Activated naive CD8-positive, alpha-beta T cell treated with anti-CD3 and anti-CD28 coated beads, Interleukin-2, amount 50 U/mL, for 16 hours (primary cell): ENCODE measurements at regions not wholly inside any gene's neighbourhood (a gene's known extent, or its start where the extent isn't known, plus 50 kb on each side); places are given as distances from the start of the nearest gene placed in this dataset.
"Not testable (repeated sequence)": the region's sequence is repeated elsewhere in the genome, so short reads cannot be mapped to it uniquely, and the experiment has no call there.

ENCODE experiments used
- DNase-seq: peaks from one replicate; pipeline ENCODE4 v3.0.0-alpha.2; 2020; ENCODE audit warnings: low read depth, low spot score

DNA sequence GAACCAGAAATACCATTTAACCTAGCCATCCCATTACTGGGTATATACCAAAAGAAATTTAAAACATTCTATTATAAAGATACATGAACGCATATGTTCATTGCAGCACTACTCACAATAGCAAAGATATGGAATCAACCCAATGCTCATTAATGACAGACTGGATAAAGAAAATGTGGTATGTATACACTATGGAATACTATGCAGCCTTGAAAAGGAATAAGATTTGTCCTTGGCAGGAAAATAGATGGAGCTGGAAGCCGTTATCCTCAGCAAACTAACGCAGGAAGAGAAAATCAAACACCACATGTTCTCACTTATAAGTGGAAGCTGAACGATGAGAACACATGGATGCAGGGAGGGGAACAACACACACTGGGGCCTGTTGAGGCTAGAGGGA lies 146.1 kb upstream of the HMGA2 start:
- not testable (repeated sequence) for DNase-seq

DNA sequence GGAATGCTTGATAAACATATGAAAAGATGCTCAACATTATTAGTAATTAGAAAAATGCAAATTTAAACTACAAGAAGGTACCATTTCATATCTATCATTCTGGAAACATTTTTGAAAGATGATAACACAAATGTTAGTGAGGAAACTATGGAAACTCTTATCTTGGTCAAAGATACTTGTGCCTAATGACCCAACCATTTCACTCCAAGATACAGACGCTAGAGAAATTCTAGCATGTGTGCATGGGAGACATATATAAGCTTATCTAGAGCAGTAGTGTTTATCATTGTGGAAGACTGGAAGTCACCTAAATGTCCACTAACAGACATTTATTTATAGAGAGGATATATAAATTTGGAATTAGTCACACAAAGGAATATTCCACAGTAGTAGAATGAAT lies 143.1 kb upstream of the HMGA2 start:
- DNase-seq, result no peak

DNA sequence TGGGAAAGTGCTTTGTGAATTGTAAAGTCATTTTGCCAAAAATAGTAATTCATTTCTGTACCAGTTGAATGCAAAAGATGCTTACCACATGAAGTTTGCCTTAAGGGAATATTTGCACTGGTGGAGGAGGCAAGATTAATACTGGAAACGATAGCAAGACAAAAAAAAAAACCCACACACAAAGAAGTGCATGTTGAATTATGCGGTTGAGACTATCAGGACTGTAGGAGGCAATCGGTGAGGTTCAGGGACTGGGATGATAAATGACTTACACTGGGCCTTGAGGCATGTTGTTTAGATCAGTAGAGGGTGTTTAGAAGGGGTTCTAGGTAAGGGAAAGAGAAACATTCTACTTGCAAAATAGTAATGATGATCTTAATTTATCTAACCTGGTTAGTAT lies 142.2 kb upstream of the HMGA2 start:
- DNase-seq, result no peak

DNA sequence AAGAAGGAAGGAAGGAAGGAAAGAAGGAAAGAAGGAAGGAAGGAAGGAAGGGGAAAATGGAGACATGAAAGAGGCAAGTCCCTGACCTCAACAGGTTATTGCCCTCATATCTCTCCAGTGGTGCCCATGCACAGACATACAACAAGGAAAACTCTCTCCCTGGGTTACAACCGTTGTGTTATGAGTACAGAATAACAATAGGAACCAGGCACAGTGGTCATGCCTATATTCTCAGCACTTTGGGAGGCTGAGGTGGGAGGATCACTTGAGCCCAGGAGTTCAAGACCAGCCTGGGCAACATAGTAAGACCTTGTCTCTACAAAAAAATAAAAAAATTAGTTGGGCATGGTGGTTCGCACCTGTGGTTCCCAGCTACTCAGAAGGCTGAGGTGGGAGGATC lies 139.4 kb upstream of the HMGA2 start:
- DNase-seq, result no peak

DNA sequence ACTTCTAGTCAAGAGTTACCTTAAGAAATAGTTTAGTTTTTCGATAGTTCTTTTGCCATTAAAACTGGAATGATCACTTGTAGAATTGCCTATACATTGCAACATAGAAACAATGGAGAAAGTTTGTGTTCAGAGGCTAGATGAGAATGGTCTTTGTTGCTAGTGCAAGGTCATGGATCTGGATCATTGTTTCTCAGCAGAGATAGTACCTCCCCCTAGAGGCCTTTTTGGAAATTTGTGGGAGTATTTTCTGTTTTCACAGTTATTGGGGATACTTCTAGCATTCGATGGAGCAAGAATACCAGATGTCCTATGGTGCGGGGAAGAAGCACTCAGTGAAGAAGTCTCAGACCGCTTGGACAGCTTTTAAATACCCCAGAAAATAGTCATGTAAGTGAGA lies 138.8 kb upstream of the HMGA2 start:
- no peak for DNase-seq

DNA sequence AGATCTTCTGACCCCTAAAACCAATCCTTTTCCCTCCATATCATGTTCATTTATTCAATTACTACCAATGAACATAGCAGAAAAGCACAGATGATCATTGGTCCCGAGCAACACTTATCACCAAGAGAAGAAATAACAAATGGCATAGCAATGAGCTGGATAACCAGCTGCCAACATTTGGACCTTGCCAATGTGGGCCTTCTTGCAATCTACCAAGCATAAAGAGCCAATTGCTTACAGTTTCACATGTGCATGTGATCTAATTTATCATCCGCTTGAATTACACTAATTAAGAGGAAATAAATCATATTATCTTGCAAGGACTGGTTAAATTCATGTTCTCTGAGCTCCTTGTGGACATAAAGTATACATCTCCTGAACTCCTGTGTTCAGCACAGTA lies 134.8 kb upstream of the HMGA2 start:
- no peak for DNase-seq

DNA sequence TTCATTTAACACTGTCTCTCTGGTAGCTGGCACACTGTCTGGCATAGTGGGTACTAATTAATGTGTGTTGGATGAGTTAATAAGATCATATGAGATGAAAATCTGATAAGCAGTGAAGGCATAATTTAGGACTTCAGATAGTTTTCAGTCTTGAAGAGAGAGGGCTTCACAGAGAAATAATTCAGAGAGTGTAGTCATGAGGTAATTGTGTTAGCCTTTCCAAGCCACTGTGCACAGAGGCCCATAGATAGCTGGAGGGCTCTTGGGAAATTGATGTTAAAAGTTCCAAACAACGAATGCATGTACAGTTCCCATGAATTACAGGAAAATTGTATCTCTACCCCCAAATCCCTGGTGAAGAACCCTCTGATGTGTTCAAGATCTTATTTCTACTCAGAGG lies 133.8 kb upstream of the HMGA2 start:
- no peak for DNase-seq

DNA sequence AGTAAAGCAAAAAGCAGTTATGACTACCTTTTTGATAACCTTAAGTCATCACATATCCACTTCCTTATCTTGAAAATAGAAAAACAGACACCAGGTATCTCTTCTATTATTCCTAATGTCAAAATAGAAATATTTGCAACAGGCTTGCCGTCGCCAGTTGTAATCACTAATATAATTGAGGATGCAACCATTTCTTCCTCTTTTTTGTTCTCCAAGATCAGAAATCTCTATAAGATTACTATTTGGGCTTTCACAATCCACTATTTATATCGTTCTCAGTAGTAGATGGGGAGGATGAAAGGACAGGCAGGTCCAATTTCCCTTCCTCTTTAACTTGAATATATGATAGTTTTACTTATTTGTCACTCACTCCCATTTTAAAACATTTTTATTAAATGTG lies 130.2 kb upstream of the HMGA2 start:
- DNase-seq, result no peak

DNA sequence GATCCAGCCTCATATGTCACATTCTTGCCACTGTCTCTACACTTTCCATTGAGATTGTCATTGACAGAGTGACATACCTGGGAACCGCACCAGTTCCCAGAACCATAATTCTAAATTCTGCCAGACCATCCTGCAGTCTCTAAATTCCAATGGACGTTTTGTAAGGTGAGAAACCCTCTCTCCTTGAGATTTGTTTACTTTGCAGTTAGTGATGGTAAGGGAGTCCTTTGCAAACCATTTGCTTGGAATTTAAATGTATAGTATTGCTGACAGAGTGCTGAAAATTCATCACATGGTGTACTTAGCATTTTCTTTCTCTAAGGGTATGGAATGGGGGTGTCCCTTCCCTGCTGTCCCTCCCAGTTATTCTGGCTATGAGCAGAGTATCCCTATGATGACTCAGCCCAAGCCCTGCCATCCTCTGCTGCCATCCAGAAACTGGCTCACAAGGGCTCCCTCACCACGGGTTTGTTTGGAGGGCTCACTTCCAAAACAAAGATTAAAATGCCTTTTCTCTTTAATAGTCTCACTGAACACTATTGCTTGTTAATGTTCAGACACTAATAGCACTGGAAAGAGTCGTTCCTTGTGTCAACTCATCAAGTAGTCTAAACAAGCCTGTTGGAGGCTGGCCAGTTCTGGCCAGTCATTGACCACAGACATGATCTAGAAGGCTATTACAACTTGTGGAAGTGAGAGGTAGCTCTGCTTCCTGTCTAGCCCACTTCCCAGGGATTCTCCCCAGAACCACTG lies 129.0 kb upstream of the HMGA2 start:
- no peak for DNase-seq

DNA sequence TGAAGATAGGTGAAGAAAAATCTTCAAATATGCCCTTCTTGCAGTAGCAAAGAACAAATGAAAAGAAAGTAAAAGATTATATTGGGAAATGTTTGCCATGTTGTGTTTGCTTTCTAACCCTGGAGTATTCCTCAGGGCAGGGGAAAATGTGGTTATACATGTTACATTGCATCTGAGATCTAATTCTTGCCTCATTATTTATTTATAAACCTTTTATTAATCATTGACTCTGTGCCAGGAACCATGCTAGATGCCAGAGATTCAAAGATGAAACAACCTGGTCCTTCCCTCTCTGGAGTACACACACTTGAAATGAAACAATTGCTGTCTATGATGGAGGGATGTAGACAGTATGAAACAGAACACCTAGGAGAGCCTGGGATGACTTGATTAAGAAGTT lies 128.1 kb upstream of the HMGA2 start:
- DNase-seq, result no peak

DNA sequence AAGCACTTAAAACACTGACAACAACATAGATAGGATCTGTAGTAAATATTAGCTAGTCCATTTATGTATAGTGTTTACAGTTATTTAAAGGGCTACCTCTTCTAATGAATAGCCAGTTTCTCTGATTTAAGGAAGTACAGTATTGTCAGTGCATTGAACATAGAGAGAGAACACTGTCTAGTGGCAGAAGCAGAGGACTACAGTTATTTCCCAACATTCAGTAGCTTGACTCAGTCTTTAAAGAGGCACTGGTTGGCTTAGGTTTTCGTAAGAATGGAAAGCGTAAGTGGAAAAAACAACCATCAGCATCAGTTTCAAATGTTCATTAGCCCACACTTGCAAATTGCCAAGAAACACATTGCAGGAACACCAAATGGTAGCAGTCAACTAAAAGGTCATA lies 125.0 kb upstream of the HMGA2 start:
- DNase-seq, result no peak

DNA sequence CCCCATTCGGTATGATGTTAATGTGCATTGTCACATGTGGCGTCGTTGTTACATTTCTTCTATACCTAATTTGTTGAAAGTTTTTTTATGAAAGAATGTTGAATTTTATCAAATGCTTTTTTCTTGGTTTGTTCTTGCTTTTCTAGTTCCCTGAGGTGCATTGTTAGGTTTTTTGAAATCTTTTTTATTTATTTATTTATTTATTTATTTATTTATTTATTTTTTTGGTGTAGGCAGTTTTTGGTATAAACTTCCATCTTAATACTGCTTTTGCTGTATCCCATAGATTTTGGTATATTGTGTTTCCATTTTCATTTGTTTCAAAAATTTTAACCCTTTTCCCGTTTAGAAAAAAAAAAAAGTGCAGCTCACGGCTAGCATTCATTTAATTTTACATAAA lies 121.1 kb upstream of the HMGA2 start:
- DNase-seq, result no peak

DNA sequence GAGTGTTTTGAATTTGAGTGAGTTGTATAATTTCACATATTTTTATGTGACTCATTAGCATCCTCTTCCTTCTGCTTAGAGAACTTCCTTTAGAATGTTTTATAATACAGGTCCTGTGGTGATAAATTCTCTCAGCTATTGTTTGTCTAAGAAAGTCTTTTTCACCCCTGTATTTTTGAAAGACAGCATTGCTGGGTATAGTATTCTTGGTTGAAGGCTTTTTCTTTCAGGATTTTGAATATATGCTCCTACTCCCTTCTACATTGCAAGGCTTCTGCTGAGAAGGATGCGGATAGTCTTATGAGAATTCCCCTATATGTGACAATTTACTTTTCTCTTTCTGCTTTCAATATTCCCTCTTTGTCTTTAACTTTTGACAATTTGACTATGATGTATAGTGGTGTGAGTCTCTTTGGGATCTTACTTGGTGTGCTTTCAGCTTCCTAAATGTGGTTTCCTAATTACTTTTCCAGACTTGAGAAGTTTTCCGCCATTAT lies 118.9 kb upstream of the HMGA2 start:
- DNase-seq, result no peak

DNA sequence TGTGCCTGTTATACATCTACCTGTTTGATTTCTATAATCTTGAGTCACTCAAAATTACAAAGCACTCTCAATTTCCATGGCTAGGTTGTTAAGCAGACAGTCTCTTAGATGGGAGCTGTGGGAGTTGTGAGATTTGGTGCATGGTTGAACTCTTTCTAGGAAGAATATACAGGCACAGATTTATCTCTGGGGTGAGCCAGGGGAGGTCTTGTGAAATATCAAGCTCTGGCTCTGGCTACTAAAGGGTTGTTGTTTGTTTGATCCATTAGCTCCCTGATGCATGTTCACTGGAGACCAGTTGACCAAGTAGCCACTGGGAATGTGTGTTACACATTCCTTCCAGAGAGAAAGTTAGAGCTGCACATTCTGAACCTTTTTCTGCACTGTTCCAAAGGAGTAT lies 117.2 kb upstream of the HMGA2 start:
- no peak for DNase-seq

DNA sequence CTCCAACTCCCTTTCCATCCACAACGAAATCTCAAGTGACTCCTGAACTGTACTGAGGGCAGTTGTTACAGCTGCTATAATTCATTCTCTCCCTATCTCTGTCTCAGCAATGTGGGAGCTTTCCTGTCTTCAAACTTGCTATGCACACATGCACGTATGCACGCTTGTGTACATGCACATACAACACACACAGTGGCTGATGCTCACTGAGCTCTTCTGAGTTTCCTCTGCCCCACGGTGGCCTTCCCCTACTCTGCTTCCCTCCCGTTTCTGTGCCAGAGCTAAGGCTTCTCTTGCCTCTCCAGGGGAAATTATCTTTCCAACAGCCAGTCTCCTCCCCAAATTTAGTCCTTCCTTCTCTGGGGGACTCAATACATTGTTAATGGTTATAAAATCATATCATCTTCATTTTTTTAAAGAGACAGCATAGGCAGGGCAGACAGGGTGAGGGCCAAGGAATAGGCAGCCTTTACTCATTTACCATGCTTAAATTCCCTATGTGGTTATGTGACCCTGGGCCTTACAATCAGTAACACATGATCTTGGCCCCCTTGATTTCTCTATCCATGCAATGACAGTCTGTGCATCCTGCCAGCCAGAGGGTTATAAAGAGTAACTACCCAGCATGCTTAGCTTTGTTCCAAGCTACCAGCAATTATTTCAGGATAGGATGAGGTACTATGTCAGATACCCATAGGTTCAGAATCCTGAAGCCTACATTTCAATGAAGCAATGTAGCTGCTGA lies 111.9 kb upstream of the HMGA2 start:
- no peak for DNase-seq

DNA sequence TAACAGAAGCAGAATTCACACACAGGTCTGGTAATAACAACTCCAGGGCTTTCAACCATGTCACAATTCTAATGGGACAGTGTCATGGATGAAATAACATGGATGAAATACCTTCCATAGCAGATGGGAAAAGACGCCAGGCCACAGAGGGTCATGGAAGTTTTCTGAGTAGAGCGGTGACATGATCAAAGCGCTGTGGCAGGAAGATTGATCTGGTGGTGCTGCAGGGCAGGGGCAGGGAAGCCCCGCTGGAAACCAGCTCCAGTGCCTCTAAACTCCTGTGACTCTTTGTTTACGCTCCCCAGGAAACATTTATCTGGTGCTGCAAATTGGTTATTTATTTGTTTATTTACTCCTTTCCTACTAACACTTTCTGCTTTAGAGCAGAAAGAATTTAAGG lies 108.3 kb upstream of the HMGA2 start:
- no peak for DNase-seq

DNA sequence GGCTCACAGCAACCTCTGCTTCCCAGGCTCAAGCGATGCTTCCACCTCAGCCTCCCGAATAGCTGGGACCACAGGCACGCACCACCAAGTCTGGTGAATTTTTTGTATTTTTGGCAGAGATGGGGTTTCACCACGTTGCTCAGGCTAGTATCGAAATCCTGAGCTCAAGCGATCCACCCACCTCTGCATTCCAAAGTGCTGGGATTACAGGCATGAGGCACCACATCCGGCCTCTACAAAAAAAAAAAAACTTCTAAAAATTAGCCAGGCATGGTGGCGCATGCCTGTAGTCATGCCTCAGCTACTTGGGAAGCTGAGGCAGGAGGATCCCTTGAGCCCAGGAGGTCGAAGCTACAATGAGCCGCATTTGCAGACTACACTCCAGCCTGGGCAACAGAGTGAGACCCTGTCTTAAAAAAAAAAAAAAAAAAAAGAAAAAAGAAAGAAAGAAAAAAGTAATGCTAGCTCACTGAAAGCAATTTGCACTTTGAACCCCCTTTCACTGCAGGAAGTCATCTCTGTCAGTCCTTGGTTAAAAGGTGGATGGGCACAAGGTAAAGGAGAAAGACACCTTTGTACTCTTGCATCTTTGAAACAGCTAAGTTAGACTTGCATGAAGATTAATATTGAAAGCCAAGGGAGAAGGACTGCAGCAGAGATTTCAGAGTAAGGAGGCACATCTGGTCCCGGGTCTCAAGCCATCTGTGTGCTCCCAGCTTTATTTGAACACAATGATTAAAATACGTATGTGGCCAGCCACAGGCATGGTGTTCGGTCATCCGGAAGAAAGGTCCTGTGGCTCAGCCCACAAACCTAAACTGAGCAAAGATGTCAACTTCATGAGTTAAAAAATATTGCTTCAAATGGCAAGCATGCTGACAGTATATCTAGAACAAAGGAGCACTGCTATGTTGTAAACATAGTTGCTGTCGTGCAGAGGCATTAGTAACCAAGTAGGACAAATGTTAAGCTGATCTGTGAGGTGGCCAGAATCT lies 103.8 kb upstream of the HMGA2 start:
- no peak for DNase-seq

DNA sequence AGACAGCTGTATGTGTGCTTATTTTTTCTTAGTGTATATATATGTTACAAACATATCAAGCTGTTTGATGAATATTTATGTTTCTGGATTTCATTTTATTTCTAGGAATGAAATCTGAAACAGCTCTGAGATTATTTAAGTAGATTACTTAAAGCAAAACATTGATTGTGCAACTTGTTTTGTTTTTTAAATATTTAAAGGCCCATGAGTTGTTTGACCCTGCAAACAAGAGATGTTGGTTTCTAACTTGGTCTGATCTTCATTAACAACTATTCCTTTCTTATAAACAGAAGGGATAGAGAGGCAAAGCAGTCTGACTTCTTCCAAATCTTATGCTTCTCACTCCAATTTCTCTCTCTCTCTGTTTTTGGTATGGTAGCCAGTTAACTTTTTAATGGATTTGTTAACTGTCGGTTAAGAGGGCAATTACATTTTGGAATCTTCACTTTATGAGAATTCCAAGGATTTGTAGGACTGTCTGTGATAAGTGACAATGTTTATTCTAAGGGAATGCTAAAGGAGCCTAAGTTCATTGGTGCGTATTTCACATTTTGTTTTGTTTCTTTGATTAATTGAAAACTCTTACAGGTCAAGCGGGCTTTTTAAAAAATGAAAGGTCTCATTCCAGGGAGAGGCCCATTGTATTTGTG lies 102.6 kb upstream of the HMGA2 start:
- DNase-seq, result no peak

DNA sequence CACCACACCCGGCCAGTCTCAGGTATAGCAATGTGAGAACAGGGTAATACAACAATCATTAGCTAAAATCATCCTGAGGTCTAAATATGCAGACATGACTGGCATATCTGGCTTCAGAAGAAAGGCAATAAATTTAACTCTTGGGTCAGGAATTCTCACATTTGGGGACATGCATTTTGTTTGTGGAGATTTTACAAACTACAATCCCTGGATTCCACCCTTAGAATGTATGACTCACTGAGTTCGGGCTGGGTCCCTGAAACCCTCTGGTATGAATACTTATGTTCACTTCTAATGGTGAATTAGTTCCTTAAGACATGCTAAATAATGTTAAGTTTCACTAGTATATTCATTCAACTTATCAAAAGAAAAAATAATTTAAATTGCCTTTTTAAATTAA lies 98.9 kb upstream of the HMGA2 start:
- no peak for DNase-seq

DNA sequence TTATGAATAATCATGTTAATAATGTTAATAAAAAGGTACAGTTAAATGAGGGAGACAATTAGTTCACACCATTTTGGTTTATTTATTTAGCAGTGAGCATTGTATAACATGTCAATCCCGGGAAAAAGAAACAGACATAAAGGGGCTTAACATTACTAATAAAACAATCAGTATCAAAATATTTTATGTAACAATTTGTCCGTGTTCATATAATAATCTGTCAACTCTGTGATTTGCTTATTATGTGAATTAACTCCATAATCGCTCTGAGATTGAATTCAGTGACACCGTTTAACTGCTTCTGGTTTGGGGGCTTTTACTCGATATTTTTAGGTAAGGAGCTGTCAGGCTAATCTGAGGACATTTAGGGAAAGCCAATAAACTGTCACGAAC lies 95.8 kb upstream of the HMGA2 start:
- no peak for DNase-seq
